HepG2 (cell line): ENCODE measurements at regions not wholly inside any gene's neighbourhood (a gene's known extent, or its start where the extent isn't known, plus 50 kb on each side); places are given as distances from the start of the nearest gene placed in this dataset.

Source experiments
- ATAC-seq: fragments of 200-7000 bp; cut with Tn5 transposase; 3 replicates; pipeline ENCODE4 v1.9.1; 2020; ENCODE audit warnings: mild to moderate bottlenecking, moderate library complexity
- BruUV-seq: library from RNA; stranded (reverse); fragments of 400-500 nt; replicated peaks from 2 replicates; lab custom pipeline; 2021; lab: Mats Ljungman, UMichigan
- CTCF ChIA-PET: fragments of 300-600 bp; formaldehyde crosslinking; extraction: SDS; loops from one replicate; lab custom pipeline; 2021; ENCODE audit warnings: low total read pairs, inconsistent platforms, low intra/inter-chr PET ratio; lab: Yijun Ruan, JAX
- POLR2A ChIA-PET: fragments of 350-600 bp; sonication (Branson Sonifier 250); formaldehyde crosslinking; loops from one replicate; lab custom pipeline; 2020; ENCODE audit warnings: antibody characterized with exemption, inconsistent platforms; lab: Yijun Ruan, JAX
- DNase-seq: peaks from one replicate; pipeline ENCODE4 v3.0.0-alpha.2; 2015; ENCODE audit warnings: low spot score
- FAIRE-seq: peaks from 3 replicates; lab custom pipeline; 2011; peaks lifted over from hg19 to GRCh38; lab: Jason Lieb, UNC
- H2AFZ ChIP-seq: one replicate; pipeline ENCODE4 v1.6.1; 2011; ENCODE audit warnings: low read length, inconsistent platforms
- H3K27ac ChIP-seq: fragments of 300-600 bp; 3 replicates; pipeline ENCODE4 v1.8.0; 2011; ENCODE audit warnings: mixed run types, mild to moderate bottlenecking, mixed read lengths, low read length, inconsistent platforms; ENCODE audit not compliant: insufficient read depth; ENCODE audit errors: extremely low read length
- H3K27me3 ChIP-seq, 2 experiments: fragments of 200-600 bp in 1 of 2; 2 replicates in 1 of 2; 3 replicates in 1 of 2; pipeline versions ENCODE4 v1.6.0 to v1.8.0; 2011; ENCODE audit warnings: low read length in 2 of 2, mild to moderate bottlenecking in 2 of 2, moderate library complexity in 2 of 2, inconsistent platforms in 1 of 2; ENCODE audit not compliant: insufficient read depth in 2 of 2, control insufficient read depth in 1 of 2
- H3K36me3 ChIP-seq, 2 experiments: fragments of 200-600 bp in 1 of 2; replicated peaks in 1 of 2; 2 replicates in 1 of 2; 3 replicates in 1 of 2; pipeline versions ENCODE4 v1.5.1 to v1.8.0; 2011; ENCODE audit warnings: low read length in 2 of 2, inconsistent platforms in 1 of 2; ENCODE audit not compliant: insufficient read depth in 2 of 2, control insufficient read depth in 1 of 2
- H3K4me1 ChIP-seq: 2 replicates; pipeline ENCODE4 v1.5.1; 2012; ENCODE audit warnings: low read length, inconsistent platforms; ENCODE audit not compliant: insufficient read depth
- H3K4me2 ChIP-seq: 2 replicates; pipeline ENCODE4 v1.6.0; 2011; ENCODE audit warnings: low read depth, low read length, inconsistent platforms
- H3K4me3 ChIP-seq, 3 experiments: fragments of 200-600 bp in 1 of 3; sonication (generic), shearing (Covaris generic) in 1 of 3; replicated peaks in 1 of 3; 2 replicates each; pipeline ENCODE4 v1.5.1; 2011 to 2016; ENCODE audit warnings: low read length in 3 of 3, inconsistent platforms in 2 of 3, low read depth in 2 of 3, mild to moderate bottlenecking in 2 of 3, control low read depth in 1 of 3, mixed read lengths in 1 of 3; ENCODE audit not compliant: insufficient read depth in 1 of 3
- H3K79me2 ChIP-seq: one replicate; pipeline ENCODE4 v1.6.1; 2011; ENCODE audit warnings: low read length, inconsistent platforms; ENCODE audit not compliant: insufficient read depth
- H3K9ac ChIP-seq: 2 replicates; pipeline ENCODE4 v1.6.0; 2011; ENCODE audit warnings: mild to moderate bottlenecking, low read depth, low read length, inconsistent platforms; ENCODE audit not compliant: insufficient read depth
- H3K9me3 ChIP-seq: 2 replicates; pipeline ENCODE4 v1.5.1; 2012; ENCODE audit warnings: mild to moderate bottlenecking, low read length
- H4K20me1 ChIP-seq: 2 replicates; pipeline ENCODE4 v1.6.0; 2011; ENCODE audit warnings: inconsistent platforms, mild to moderate bottlenecking, low read length, moderate library complexity; ENCODE audit not compliant: insufficient read depth
- NR3C1 ChIP-seq: sonication (generic); formaldehyde crosslinking; IDR thresholded peaks from 2 replicates; pipeline ENCODE4 v1.4.0; 2020; ENCODE audit warnings: missing genetic modification reagents
- ZBTB49 ChIP-seq: sonication (generic); formaldehyde crosslinking; IDR thresholded peaks from 2 replicates; pipeline ENCODE4 v1.4.0; 2020; ENCODE audit warnings: missing genetic modification reagents, borderline replicate concordance
- ZMYM4 ChIP-seq: sonication (generic); formaldehyde crosslinking; IDR thresholded peaks from 2 replicates; pipeline ENCODE4 v1.8.1; 2023; ENCODE audit warnings: mild to moderate bottlenecking, missing genetic modification reagents
- ZNF441 ChIP-seq: sonication (generic); formaldehyde crosslinking; IDR thresholded peaks from 2 replicates; pipeline ENCODE4 v1.7.0; 2021; ENCODE audit warnings: missing genetic modification reagents, borderline replicate concordance
- ZNF713 ChIP-seq: sonication (generic); formaldehyde crosslinking; IDR thresholded peaks from 2 replicates; pipeline ENCODE4 v1.4.0; 2020; ENCODE audit warnings: mild to moderate bottlenecking, missing genetic modification reagents
- WGBS: methylation state at CpG from one replicate; pipeline ENCODE4 v1.1.6; 2017; ENCODE audit warnings: low lambda C conversion rate; 5-methylcytosine and 5-hydroxymethylcytosine counted together
- in situ Hi-C: cut with HindIII; loops from 2 replicates; pipeline ENCODE4 v1.10.0; 2017; ENCODE audit warnings: low pct_unique_long_range_greater_than_20kb; ENCODE audit not compliant: extremely low pct_ligation_motif_present
- intact Hi-C: fragments of 100-400 bp; cut with micrococcal nuclease; formaldehyde crosslinking; loops from one replicate; pipeline ENCODE4 v1.10.0; 2022; ENCODE audit not compliant: unreplicated experiment

- TF ChIP-seq ZBTB49 (CRISPR knock-in tag) (no peak), ZNF441 (CRISPR knock-in tag) (no peak), ZMYM4 (CRISPR knock-in tag) (no peak)
Measured at GRCh38 chrY:21253455-21254248, 257.5 kb upstream of the RBMY1B start (continued).

- no TSS peak for BruUV-seq
- H3K4me2 ChIP-seq = no peak overlapping the region
- no peaks in the 10 kb centered on the region for H4K20me1 ChIP-seq
- H3K27me3 ChIP-seq = no peaks in the 10 kb centered on the region
- ChIA-PET CTCF (no interaction called here), POLR2A (no interaction called here)
- H2AFZ ChIP-seq = no peak overlapping the region
- H3K79me2 ChIP-seq = no peaks in the 10 kb centered on the region
- intact Hi-C loops = no loop called here
- WGBS = 6% methylated on average over 2 of the region's 2 CpGs
- no peak overlapping the region for H3K9ac ChIP-seq
- no peaks in the 10 kb centered on the region for H3K4me1 ChIP-seq
- ATAC-seq (no peak), FAIRE-seq (no peak), DNase-seq (no peak)
- H3K9me3 ChIP-seq = peaks cover 29% of the 10 kb centered on the region
- H3K27ac ChIP-seq = no peak overlapping the region
- in situ Hi-C loops = no loop called here
- H3K36me3 ChIP-seq = no peaks in the 10 kb centered on the region
- TF ChIP-seq ZNF713 (CRISPR knock-in tag) (no peak), NR3C1 (CRISPR knock-in tag) (no peak)
- H3K4me3 ChIP-seq = no peak overlapping the region
Measured at GRCh38 chrY:21254476-21254875, 256.7 kb upstream of the RBMY1B start.
